H1 (cell line): ENCODE measurements at regions not wholly inside any gene's neighbourhood (a gene's known extent, or its start where the extent isn't known, plus 50 kb on each side); places are given as distances from the start of the nearest gene placed in this dataset.

Experiments
- CTCF ChIA-PET: fragments of 300-600 bp; sonication (Branson Sonifier 250); formaldehyde crosslinking; loops from one replicate; lab custom pipeline; 2021; ENCODE audit not compliant: partially characterized antibody; lab: Charles Lee
- POLR2A ChIA-PET: fragments of 300-600 bp; sonication (Branson Sonifier 250); formaldehyde crosslinking; loops from one replicate; lab custom pipeline; 2021; ENCODE audit warnings: inconsistent platforms; ENCODE audit not compliant: partially characterized antibody; lab: Charles Lee
- DNase-seq, 2 experiments: peaks; one replicate each; pipeline versions ENCODE4 v3.0.0 to v3.0.0-alpha.2; 2010 to 2022; ENCODE audit warnings: low spot score in 2 of 2, low read depth in 1 of 2, mixed read lengths in 1 of 2
- FAIRE-seq: peaks from 2 replicates; lab custom pipeline; 2011; peaks lifted over from hg19 to GRCh38; lab: Jason Lieb, UNC
- H2AFZ ChIP-seq: 2 replicates; pipeline ENCODE4 v1.8.1; 2012; ENCODE audit warnings: low read length, inconsistent platforms
- H2AK5ac ChIP-seq: 2 replicates; pipeline ENCODE4 v1.6.1; 2013; ENCODE audit warnings: low read depth, low read length
- H2BK120ac ChIP-seq: replicated peaks from 2 replicates; pipeline ENCODE3; 2013; ENCODE audit warnings: low read depth, low read length, inconsistent platforms
- H2BK12ac ChIP-seq: 2 replicates; pipeline ENCODE4 v1.6.1; 2013; ENCODE audit warnings: low read depth, low read length
- H2BK15ac ChIP-seq: 2 replicates; pipeline ENCODE4 v1.6.1; 2013; ENCODE audit warnings: low read length
- H2BK20ac ChIP-seq: 2 replicates; pipeline ENCODE4 v1.6.1; 2013; ENCODE audit warnings: low read length
- H2BK5ac ChIP-seq: 2 replicates; pipeline ENCODE4 v1.6.1; 2013; ENCODE audit warnings: low read depth, low read length
- H3K14ac ChIP-seq: 2 replicates; pipeline ENCODE4 v1.6.1; 2013; ENCODE audit warnings: inconsistent platforms; ENCODE audit not compliant: insufficient read length
- H3K18ac ChIP-seq: 2 replicates; pipeline ENCODE4 v1.6.1; 2013; ENCODE audit warnings: low read length; ENCODE audit errors: extremely low read depth
- H3K23ac ChIP-seq: 2 replicates; pipeline ENCODE4 v1.6.1; 2013; ENCODE audit warnings: inconsistent platforms; ENCODE audit not compliant: insufficient read length
- H3K23me2 ChIP-seq: 2 replicates; pipeline ENCODE4 v1.6.1; 2013; ENCODE audit warnings: low read depth, low read length
- H3K27ac ChIP-seq: 2 replicates; pipeline ENCODE4 v1.6.1; 2011; ENCODE audit warnings: low read depth, low read length, inconsistent platforms
- H3K27me3 ChIP-seq, 4 experiments: replicated peaks in 1 of 4; 1 replicate in 1 of 4; 2 replicates in 3 of 4; pipeline versions ENCODE4 v1.6.1 to v1.8.1; 2011 to 2013; ENCODE audit warnings: low read length in 3 of 4, mild to moderate bottlenecking in 3 of 4, inconsistent platforms in 2 of 4, mixed read lengths in 2 of 4, moderate library complexity in 1 of 4; ENCODE audit not compliant: control insufficient read depth in 3 of 4, insufficient read depth in 3 of 4; ENCODE audit errors: extremely low read depth in 1 of 4
- H3K36me3 ChIP-seq, 4 experiments: 2 replicates each; pipeline versions ENCODE4 v1.6.1 to v1.8.1; 2011 to 2013; ENCODE audit warnings: mild to moderate bottlenecking in 4 of 4, low read length in 3 of 4, moderate library complexity in 2 of 4, control low read depth in 1 of 4, inconsistent platforms in 1 of 4; ENCODE audit not compliant: insufficient read depth in 4 of 4, control insufficient read depth in 2 of 4
- H3K4ac ChIP-seq: replicated peaks from 2 replicates; pipeline ENCODE3; 2013; ENCODE audit warnings: low read length, low read depth, mixed read lengths, inconsistent platforms; ENCODE audit not compliant: insufficient read length
- H3K4me1 ChIP-seq, 4 experiments: replicated peaks in 1 of 4; 1 replicate in 1 of 4; 2 replicates in 3 of 4; pipeline versions ENCODE4 v1.6.1 to v1.8.1; 2011 to 2013; ENCODE audit warnings: low read length in 3 of 4, inconsistent platforms in 2 of 4, mixed read lengths in 1 of 4; ENCODE audit not compliant: insufficient read depth in 4 of 4, control insufficient read depth in 3 of 4
- H3K4me2 ChIP-seq, 2 experiments: 2 replicates each; pipeline versions ENCODE4 v1.6.1 to v1.8.1; 2011 to 2013; ENCODE audit warnings: low read depth in 2 of 2, low read length in 2 of 2, control low read depth in 1 of 2, inconsistent platforms in 1 of 2, mild to moderate bottlenecking in 1 of 2; ENCODE audit not compliant: insufficient read depth in 1 of 2
- H3K4me3 ChIP-seq, 4 experiments: fragments of 200-600, 300-600 bp in 1 of 4; sonication (generic), shearing (Covaris generic), sonication (Bioruptor Twin) in 1 of 4; 2 replicates each; pipeline versions ENCODE4 v1.5.1 to v1.8.1; 2011 to 2016; ENCODE audit warnings: low read length in 4 of 4, low read depth in 3 of 4, control low read depth in 2 of 4, inconsistent platforms in 2 of 4, mild to moderate bottlenecking in 2 of 4, mixed read lengths in 1 of 4, moderate library complexity in 1 of 4; ENCODE audit not compliant: insufficient read depth in 2 of 4; ENCODE audit errors: extremely low read depth in 1 of 4
- H3K56ac ChIP-seq: replicated peaks from 2 replicates; pipeline ENCODE3; 2013; ENCODE audit warnings: low read depth, mild to moderate bottlenecking, mixed read lengths, low read length, inconsistent platforms; ENCODE audit not compliant: insufficient read length
- H3K79me1 ChIP-seq: 2 replicates; pipeline ENCODE4 v1.6.1; 2013; ENCODE audit warnings: low read depth, low read length, control low read depth
- H3K79me2 ChIP-seq, 2 experiments: 2 replicates each; pipeline versions ENCODE4 v1.6.1 to v1.8.1; 2012 to 2013; ENCODE audit warnings: low read length in 2 of 2, mild to moderate bottlenecking in 2 of 2, inconsistent platforms in 1 of 2; ENCODE audit not compliant: insufficient read depth in 2 of 2, control insufficient read depth in 1 of 2
- H3K9ac ChIP-seq, 4 experiments: replicated peaks in 1 of 4; 1 replicate in 1 of 4; 2 replicates in 3 of 4; pipeline versions ENCODE4 v1.6.1 to v1.8.1; 2011 to 2013; ENCODE audit warnings: low read depth in 3 of 4, low read length in 3 of 4, control low read depth in 2 of 4, mild to moderate bottlenecking in 2 of 4, moderate library complexity in 2 of 4, inconsistent platforms in 1 of 4; ENCODE audit errors: extremely low read depth in 1 of 4
- H3K9me3 ChIP-seq, 2 experiments: 2 replicates each; pipeline versions ENCODE4 v1.6.1 to v1.8.1; 2012 to 2013; ENCODE audit warnings: mild to moderate bottlenecking in 2 of 2, moderate library complexity in 2 of 2, control low read depth in 1 of 2, inconsistent platforms in 1 of 2, low read depth in 1 of 2, low read length in 1 of 2, mixed read lengths in 1 of 2; ENCODE audit not compliant: insufficient read depth in 2 of 2
- H4K20me1 ChIP-seq, 2 experiments: replicated peaks in 1 of 2; 2 replicates each; pipeline versions ENCODE3 to v1.8.1; 2011 to 2013; ENCODE audit warnings: inconsistent platforms in 2 of 2, low read length in 2 of 2, mild to moderate bottlenecking in 1 of 2; ENCODE audit not compliant: insufficient read depth in 2 of 2, control insufficient read depth in 1 of 2
- H4K5ac ChIP-seq: 2 replicates; pipeline ENCODE4 v1.6.1; 2013; ENCODE audit warnings: low read length, low read depth, mixed read lengths, inconsistent platforms; ENCODE audit not compliant: insufficient read length
- H4K8ac ChIP-seq: 2 replicates; pipeline ENCODE4 v1.8.0; 2013; ENCODE audit warnings: mild to moderate bottlenecking, moderate library complexity, low read length, inconsistent platforms; ENCODE audit not compliant: insufficient read depth; ENCODE audit errors: extremely low read depth
- H4K91ac ChIP-seq: replicated peaks from 2 replicates; pipeline ENCODE3; 2013; ENCODE audit warnings: low read length, mixed read lengths, inconsistent platforms; ENCODE audit not compliant: insufficient read length
- ATF3 ChIP-seq: IDR thresholded peaks from 2 replicates; pipeline ENCODE4 v1.6.1; 2011; ENCODE audit warnings: low read depth, mild to moderate bottlenecking, low read length; ENCODE audit not compliant: insufficient read depth
- CTBP2 ChIP-seq: IDR thresholded peaks from 2 replicates; pipeline ENCODE4 v1.7.0; 2011; ENCODE audit warnings: borderline replicate concordance, mild to moderate bottlenecking, moderate library complexity, mixed read lengths, low read length; ENCODE audit not compliant: insufficient read depth, insufficient read length
- EP300 ChIP-seq, 2 experiments: IDR thresholded peaks; 1 replicate in 1 of 2; 2 replicates in 1 of 2; pipeline ENCODE4 v1.6.1; 2011 to 2012; ENCODE audit warnings: low read depth in 2 of 2, low read length in 2 of 2, mild to moderate bottlenecking in 2 of 2, borderline replicate concordance in 1 of 2, inconsistent platforms in 1 of 2, moderate library complexity in 1 of 2
- HDAC2 ChIP-seq, 2 experiments: fragments of 300-600 bp in 1 of 2; sonication (generic) in 1 of 2; IDR thresholded peaks; 2 replicates each; pipeline ENCODE4 v1.6.1; 2011 to 2012; ENCODE audit warnings: low read depth in 2 of 2, low read length in 2 of 2, mild to moderate bottlenecking in 2 of 2, moderate library complexity in 2 of 2, borderline replicate concordance in 1 of 2, inconsistent platforms in 1 of 2
- JUND ChIP-seq: IDR thresholded peaks from 2 replicates; pipeline ENCODE4 v1.6.1; 2011; ENCODE audit warnings: mild to moderate bottlenecking, improper control_type of control experiment, low read length
- NANOG ChIP-seq: IDR thresholded peaks from 2 replicates; pipeline ENCODE4 v1.6.1; 2011; ENCODE audit warnings: low read length, low read depth, mild to moderate bottlenecking, inconsistent platforms; ENCODE audit not compliant: insufficient read depth, poor library complexity, severe bottlenecking
- RAD21 ChIP-seq, 2 experiments: IDR thresholded peaks in 1 of 2; conservative IDR thresholded peaks in 1 of 2; 2 replicates each; pipeline ENCODE4 v1.6.1; 2011; ENCODE audit warnings: low read depth in 2 of 2, low read length in 2 of 2, improper control_type of control experiment in 1 of 2, inconsistent platforms in 1 of 2, mild to moderate bottlenecking in 1 of 2, moderate library complexity in 1 of 2
- RFX5 ChIP-seq: IDR thresholded peaks from 2 replicates; pipeline ENCODE4 v1.6.1; 2011; ENCODE audit warnings: low read depth, low read length, improper control_type of control experiment, borderline replicate concordance
- SUZ12 ChIP-seq: fragments of 200-600 bp; sonication (generic); IDR thresholded peaks from 2 replicates; pipeline ENCODE4 v1.6.1; 2012; ENCODE audit warnings: mild to moderate bottlenecking, inconsistent platforms, low read length, moderate library complexity, mixed read lengths
- TBP ChIP-seq: IDR thresholded peaks from 2 replicates; pipeline ENCODE4 v1.6.1; 2011; ENCODE audit warnings: low read depth, low read length, improper control_type of control experiment
- TEAD4 ChIP-seq: IDR thresholded peaks from 2 replicates; pipeline ENCODE4 v1.6.1; 2012; ENCODE audit warnings: low read depth, low read length, inconsistent platforms, mixed read lengths
- ZNF274 ChIP-seq: IDR thresholded peaks from 2 replicates; pipeline ENCODE4 v1.7.0; 2012; ENCODE audit warnings: low read length, borderline replicate concordance; ENCODE audit errors: extremely low read depth
- WGBS, 2 experiments: shearing (Covaris generic) in 1 of 2; methylation state at CpG; one replicate each; pipeline versions ENCODE4 v1.1.6 to v1.1.7; 2013 to 2015; ENCODE audit warnings: low lambda C conversion rate in 2 of 2, mixed read lengths in 2 of 2, inconsistent platforms in 1 of 2, low coverage in 1 of 2, missing lambda C conversion rate in 1 of 2; ENCODE audit not compliant: insufficient replicate concordance in 2 of 2, insufficient coverage in 1 of 2, insufficient read length in 1 of 2; ENCODE audit errors: extremely low coverage in 1 of 2, missing lambda C conversion rate in 1 of 2; 5-methylcytosine and 5-hydroxymethylcytosine counted together

DNA sequence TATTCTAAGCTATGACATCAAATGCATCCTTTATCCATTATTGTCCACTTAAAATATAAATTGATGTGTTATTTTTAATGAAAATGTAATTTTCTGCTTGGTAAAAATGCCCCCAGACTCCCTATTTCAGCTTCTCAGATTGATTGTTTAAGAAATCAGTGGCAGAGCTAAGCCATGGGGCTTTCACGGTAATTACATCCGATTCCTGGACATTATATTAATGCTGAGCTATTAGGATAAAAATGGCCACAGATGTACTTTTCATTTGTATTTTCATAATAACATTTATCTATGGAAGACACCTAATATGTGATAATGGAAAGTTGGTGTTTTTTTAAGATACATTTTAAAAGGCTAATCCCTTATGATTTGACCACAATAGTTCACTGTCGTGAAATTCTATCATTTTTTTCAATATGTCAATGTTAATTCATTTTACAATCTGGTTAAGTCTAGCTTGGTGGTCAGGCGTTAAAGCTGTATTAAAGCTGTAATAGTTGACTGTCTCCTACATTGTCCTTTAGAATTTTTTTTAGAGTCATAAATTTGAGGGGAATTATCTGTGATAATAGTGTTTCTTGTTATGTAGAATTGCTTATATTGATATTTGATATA is 229.0 kb upstream of the UBE2E3 start:
- FAIRE-seq (no peak), DNase-seq (no peak)
- Histone ChIP-seq H3K27ac (no peak overlapping the region), H4K91ac (no peak overlapping the region), H4K5ac (no peak overlapping the region), H2BK15ac (no peak overlapping the region), H2BK20ac (no peak overlapping the region), H3K14ac (no peak overlapping the region), H2BK5ac (no peak overlapping the region), H4K20me1 (no peaks in the 10 kb centered on the region), H3K4me2 (no peak overlapping the region), H2AFZ (no peak overlapping the region), H4K8ac (no peak overlapping the region), H3K56ac (no peak overlapping the region), H3K23me2 (no peaks in the 10 kb centered on the region), H3K4ac (no peak overlapping the region), H3K4me3 (no peak overlapping the region), H3K79me1 (no peaks in the 10 kb centered on the region), H3K9ac (no peak overlapping the region), H3K36me3 (no peaks in the 10 kb centered on the region), H3K9me3 (no peaks in the 10 kb centered on the region), H2BK12ac (no peak overlapping the region), H3K27me3 (no peaks in the 10 kb centered on the region), H2BK120ac (no peak overlapping the region), H3K79me2 (no peaks in the 10 kb centered on the region), H2AK5ac (no peak overlapping the region), H3K18ac (no peak overlapping the region), H3K23ac (no peak overlapping the region), H3K4me1 (no peaks in the 10 kb centered on the region)
- ChIA-PET CTCF (interaction anchor here (0.7 to 1.9 kb wide), 4 partner anchors 14 to 18 kb away, joined by 3 to 4 read pairs (median 3); no protein-coding TSS in a partner anchor), POLR2A (no interaction called here)
- 93% methylated on average over 4 of the region's 4 CpGs; no CpG with 5 or more reads in 1 of the 2 experiments for WGBS, 2 experiments
- no peak for TF ChIP-seq NANOG
- TF ChIP-seq HDAC2 (IDR thresholded peaks at IDR 0.05; ENCODE audit: borderline replicate concordance in 1 of 2, low read depth in 2 of 2, low read length in 2 of 2): no peak
- TF ChIP-seq SUZ12: no peak
- TF ChIP-seq ATF3: no peak
- no peak for TF ChIP-seq RAD21 (IDR thresholded peaks at IDR 0.05 in 1 of 2, conservative IDR thresholded peaks at IDR 0.05 in 1 of 2; ENCODE audit: low read depth in 2 of 2, low read length in 2 of 2)
- TF ChIP-seq ZNF274: no peak
- no peak for TF ChIP-seq JUND
- TF ChIP-seq RFX5: no peak
- TF ChIP-seq TBP: no peak
- no peak for TF ChIP-seq EP300 (IDR thresholded peaks at IDR 0.05; ENCODE audit: borderline replicate concordance in 1 of 2, low read depth in 2 of 2, low read length in 2 of 2)
- no peak for TF ChIP-seq CTBP2
- no peak for TF ChIP-seq TEAD4
